A172 (cell line): ENCODE measurements at regions not wholly inside any gene's neighbourhood (a gene's known extent, or its start where the extent isn't known, plus 50 kb on each side); places are given as distances from the start of the nearest gene placed in this dataset.

Experiments used
- DNase-seq: peaks from one replicate; pipeline ENCODE4 v3.0.0-alpha.2; 2015; ENCODE audit warnings: low spot score

- no peak for DNase-seq
These were observed 145.6 kb downstream of the ZBTB18 start for GRCh38 chr1:244196571-244197285.

GRCh38 chr1:244197851-244198375, 146.8 kb downstream of the ZBTB18 start:
- DNase-seq: no peak

GRCh38 chr1:244199902-244200301, 148.8 kb downstream of the ZBTB18 start:
- DNase-seq: no peak

GRCh38 chr1:244200596-244200995, 149.5 kb downstream of the ZBTB18 start:
- DNase-seq: no peak

- no peak for DNase-seq
These were observed 150.7 kb downstream of the ZBTB18 start for GRCh38 chr1:244201750-244202149.

- DNase-seq: no peak
These were observed 152.9 kb downstream of the ZBTB18 start for GRCh38 chr1:244204004-244204403.

- DNase-seq: no peak
These were observed 154.1 kb downstream of the ZBTB18 start for GRCh38 chr1:244205171-244205570.

- no peak for DNase-seq
These were observed 154.8 kb downstream of the ZBTB18 start for GRCh38 chr1:244205906-244206305.

- DNase-seq: no peak
These were observed 156.2 kb downstream of the ZBTB18 start for GRCh38 chr1:244207042-244207934.

- DNase-seq: no peak
These were observed 156.8 kb downstream of the ZBTB18 start for GRCh38 chr1:244207935-244208244.

- no peak for DNase-seq
These were observed 158.9 kb downstream of the ZBTB18 start for GRCh38 chr1:244209955-244210354.

GRCh38 chr1:244210884-244211558, 159.9 kb downstream of the ZBTB18 start:
- peak; percentile 54 for DNase-seq

GRCh38 chr1:244211559-244211944, 160.5 kb downstream of the ZBTB18 start:
- peak; percentile 25 for DNase-seq

- no peak for DNase-seq
These were observed 161.1 kb downstream of the ZBTB18 start for GRCh38 chr1:244212219-244212618.

- no peak for DNase-seq
These were observed 161.9 kb downstream of the ZBTB18 start for GRCh38 chr1:244212797-244213475.

GRCh38 chr1:244214009-244214967, 163.2 kb downstream of the ZBTB18 start:
- DNase-seq: peak; percentile 100

GRCh38 chr1:244216836-244217235, 165.8 kb downstream of the ZBTB18 start:
- DNase-seq: no peak

- DNase-seq: no peak
These were observed 166.6 kb downstream of the ZBTB18 start for GRCh38 chr1:244217711-244218110.

GRCh38 chr1:244218220-244218619, 167.1 kb downstream of the ZBTB18 start:
- DNase-seq: no peak

GRCh38 chr1:244219149-244219548, 168.1 kb downstream of the ZBTB18 start:
- DNase-seq: no peak

GRCh38 chr1:244219802-244220201, 168.7 kb downstream of the ZBTB18 start:
- DNase-seq: no peak
